ENCODE measurements at regions not wholly inside any gene's neighbourhood (a gene's known extent, or its start where the extent isn't known, plus 50 kb on each side); places are given as distances from the start of the nearest gene placed in this dataset.

- peak; percentile 83 to 89 for DNase-seq
Observed at GRCh38 chr16:72400257-72401083, 228.5 kb upstream of the PMFBP1 start.

- DNase-seq, result no peak
Observed at GRCh38 chr16:72399811-72400210, 227.9 kb upstream of the PMFBP1 start.

GRCh38 chr16:72397876-72398275 lies 225.9 kb upstream of the PMFBP1 start:
- DNase-seq, result no peak

- DNase-seq, result no peak
Observed at GRCh38 chr16:72394526-72394925, 222.6 kb upstream of the PMFBP1 start.

GRCh38 chr16:72389791-72390190 lies 217.8 kb upstream of the PMFBP1 start:
- DNase-seq, result no peak

GRCh38 chr16:72388007-72388406 lies 216.1 kb upstream of the PMFBP1 start:
- DNase-seq, result peak in 1 of 2 experiments; percentile 7

- no peak for DNase-seq
Observed at GRCh38 chr16:72384651-72385050, 212.7 kb upstream of the PMFBP1 start.

- DNase-seq, result no peak
Observed at GRCh38 chr16:72380283-72380682, 208.3 kb upstream of the PMFBP1 start.

- no peak for DNase-seq
Observed at GRCh38 chr16:72373201-72373600, 201.2 kb upstream of the PMFBP1 start.

GRCh38 chr16:72372087-72373045 lies 200.4 kb upstream of the PMFBP1 start:
- no peak for DNase-seq

- DNase-seq, result no peak
Observed at GRCh38 chr16:72371307-72372086, 199.5 kb upstream of the PMFBP1 start.

- no peak for DNase-seq
Observed at GRCh38 chr16:72369274-72369673, 197.3 kb upstream of the PMFBP1 start.

- no peak for DNase-seq
Observed at GRCh38 chr16:72367851-72368250, 195.9 kb upstream of the PMFBP1 start.

GRCh38 chr16:72362973-72363372 lies 191.0 kb upstream of the PMFBP1 start:
- DNase-seq, result no peak

- DNase-seq, result no peak
Observed at GRCh38 chr16:72362476-72362875, 190.5 kb upstream of the PMFBP1 start.

GRCh38 chr16:72357910-72358309 lies 186.0 kb upstream of the PMFBP1 start:
- DNase-seq, result no peak

GRCh38 chr16:72355561-72355960 lies 183.6 kb upstream of the PMFBP1 start:
- DNase-seq, result no peak

- DNase-seq, result no peak
Observed at GRCh38 chr16:72349719-72350118, 177.8 kb upstream of the PMFBP1 start.

GRCh38 chr16:72332926-72333325 lies 161.0 kb upstream of the PMFBP1 start:
- no peak for DNase-seq

GRCh38 chr16:72324578-72324977 lies 152.6 kb upstream of the PMFBP1 start:
- no peak for DNase-seq

- no peak for DNase-seq
Observed at GRCh38 chr16:72317446-72317845, 145.5 kb upstream of the PMFBP1 start.

GRCh38 chr16:72313903-72314302 lies 141.9 kb upstream of the PMFBP1 start:
- no peak for DNase-seq

GRCh38 chr16:72312828-72313227 lies 140.9 kb upstream of the PMFBP1 start:
- no peak for DNase-seq
